KMS-11 (cell line): ENCODE measurements at regions not wholly inside any gene's neighbourhood (a gene's known extent, or its start where the extent isn't known, plus 50 kb on each side); places are given as distances from the start of the nearest gene placed in this dataset.

Experiments used
- H2AFZ ChIP-seq: fragments of 200-600 bp; sonication (generic); 2 replicates; pipeline ENCODE4 v1.6.1; 2016; ENCODE audit warnings: antibody characterized with exemption, mixed run types, low read depth
- H3K27ac ChIP-seq: fragments of 200-600 bp; sonication (generic); 2 replicates; pipeline ENCODE4 v1.6.1; 2016; ENCODE audit warnings: mild to moderate bottlenecking, mixed run types
- H3K27me3 ChIP-seq: fragments of 200-600 bp; sonication (generic); 2 replicates; pipeline ENCODE4 v1.6.1; 2017; ENCODE audit warnings: mild to moderate bottlenecking, low read depth, mixed run types, moderate library complexity; ENCODE audit not compliant: insufficient read depth
- H3K36me3 ChIP-seq: fragments of 200-600 bp; sonication (generic); 2 replicates; pipeline ENCODE4 v1.6.1; 2017; ENCODE audit warnings: mild to moderate bottlenecking, mixed run types; ENCODE audit not compliant: insufficient read depth
- H3K4me1 ChIP-seq: fragments of 200-600 bp; sonication (generic); 2 replicates; pipeline ENCODE4 v1.6.1; 2016; ENCODE audit warnings: mild to moderate bottlenecking, low read depth, mixed run types; ENCODE audit not compliant: poor library complexity, severe bottlenecking
- H3K4me2 ChIP-seq: fragments of 200-600 bp; sonication (generic); 2 replicates; pipeline ENCODE4 v1.7.0; 2016; ENCODE audit warnings: mild to moderate bottlenecking, mixed run types
- H3K4me3 ChIP-seq: fragments of 200-600 bp; sonication (generic); IDR thresholded peaks from 2 replicates; pipeline ENCODE4 v1.6.1; 2017; ENCODE audit warnings: low read depth, low read length, mixed read lengths; ENCODE audit not compliant: insufficient read depth
- H3K79me2 ChIP-seq: fragments of 200-600 bp; sonication (generic); 2 replicates; pipeline ENCODE4 v1.6.1; 2016; ENCODE audit warnings: low read depth, mixed run types; ENCODE audit not compliant: insufficient read depth
- H3K9ac ChIP-seq: fragments of 200-600 bp; sonication (generic); 2 replicates; pipeline ENCODE4 v1.6.1; 2016; ENCODE audit warnings: mild to moderate bottlenecking, mixed run types
- H4K20me1 ChIP-seq: fragments of 200-600 bp; sonication (generic); 2 replicates; pipeline ENCODE4 v1.6.1; 2016; ENCODE audit warnings: mild to moderate bottlenecking, mixed run types; ENCODE audit not compliant: insufficient read depth
- TF ChIP-seq, protein P1 (sequence below): fragments of 200-600 bp; sonication (generic); conservative IDR thresholded peaks from 2 replicates; pipeline ENCODE4 v1.6.1; 2017; ENCODE audit warnings: low read depth, mild to moderate bottlenecking, antibody characterized with exemption, low read length, moderate library complexity, mixed read lengths

- Histone ChIP-seq H4K20me1 (no peaks in the 10 kb centered on the region), H3K4me1 (no peaks in the 10 kb centered on the region), H3K4me2 (no peak overlapping the region), H3K9ac (no peak overlapping the region), H3K36me3 (no peaks in the 10 kb centered on the region), H2AFZ (no peak overlapping the region), H3K27ac (no peak overlapping the region), H3K79me2 (no peaks in the 10 kb centered on the region), H3K4me3 (no peak overlapping the region), H3K27me3 (no peaks in the 10 kb centered on the region; the same call in 1 of the 2 replicates)
- TF ChIP-seq, protein P1, sequence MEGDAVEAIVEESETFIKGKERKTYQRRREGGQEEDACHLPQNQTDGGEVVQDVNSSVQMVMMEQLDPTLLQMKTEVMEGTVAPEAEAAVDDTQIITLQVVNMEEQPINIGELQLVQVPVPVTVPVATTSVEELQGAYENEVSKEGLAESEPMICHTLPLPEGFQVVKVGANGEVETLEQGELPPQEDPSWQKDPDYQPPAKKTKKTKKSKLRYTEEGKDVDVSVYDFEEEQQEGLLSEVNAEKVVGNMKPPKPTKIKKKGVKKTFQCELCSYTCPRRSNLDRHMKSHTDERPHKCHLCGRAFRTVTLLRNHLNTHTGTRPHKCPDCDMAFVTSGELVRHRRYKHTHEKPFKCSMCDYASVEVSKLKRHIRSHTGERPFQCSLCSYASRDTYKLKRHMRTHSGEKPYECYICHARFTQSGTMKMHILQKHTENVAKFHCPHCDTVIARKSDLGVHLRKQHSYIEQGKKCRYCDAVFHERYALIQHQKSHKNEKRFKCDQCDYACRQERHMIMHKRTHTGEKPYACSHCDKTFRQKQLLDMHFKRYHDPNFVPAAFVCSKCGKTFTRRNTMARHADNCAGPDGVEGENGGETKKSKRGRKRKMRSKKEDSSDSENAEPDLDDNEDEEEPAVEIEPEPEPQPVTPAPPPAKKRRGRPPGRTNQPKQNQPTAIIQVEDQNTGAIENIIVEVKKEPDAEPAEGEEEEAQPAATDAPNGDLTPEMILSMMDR: no peak
Measured at GRCh38 chrX:124938715-124939114, 381.0 kb upstream of the TEX13C start.

GRCh38 chrX:124940531-124940930, 379.1 kb upstream of the TEX13C start:
- Histone ChIP-seq H3K27me3 (no peaks in the 10 kb centered on the region; the same call in 1 of the 2 replicates), H3K27ac (no peak overlapping the region), H4K20me1 (no peaks in the 10 kb centered on the region), H3K36me3 (no peaks in the 10 kb centered on the region), H3K4me2 (no peak overlapping the region), H3K4me3 (no peak overlapping the region), H3K4me1 (no peaks in the 10 kb centered on the region), H2AFZ (no peak overlapping the region), H3K9ac (no peak overlapping the region), H3K79me2 (no peaks in the 10 kb centered on the region)
- TF ChIP-seq, protein P1: no peak

- Histone ChIP-seq H3K27ac (no peak overlapping the region), H3K9ac (no peak overlapping the region), H3K27me3 (no peaks in the 10 kb centered on the region), H3K4me3 (no peak overlapping the region), H4K20me1 (no peaks in the 10 kb centered on the region), H2AFZ (no peak overlapping the region), H3K4me1 (no peaks in the 10 kb centered on the region), H3K79me2 (no peaks in the 10 kb centered on the region), H3K36me3 (no peaks in the 10 kb centered on the region), H3K4me2 (no peak overlapping the region)
- TF ChIP-seq, protein P1: no peak
Measured at GRCh38 chrX:124954402-124954801, 365.3 kb upstream of the TEX13C start.

GRCh38 chrX:124960454-124960853, 359.2 kb upstream of the TEX13C start:
- H3K79me2 ChIP-seq: no peaks in the 10 kb centered on the region
- H3K4me3 ChIP-seq: no peak overlapping the region
- H2AFZ ChIP-seq: no peak overlapping the region
- TF ChIP-seq, protein P1: no peak
- no peaks in the 10 kb centered on the region for H3K27me3 ChIP-seq
- H3K27ac ChIP-seq: no peak overlapping the region
- no peaks in the 10 kb centered on the region for H4K20me1 ChIP-seq
- H3K4me1 ChIP-seq: no peaks in the 10 kb centered on the region
- H3K4me2 ChIP-seq: no peak overlapping the region
- no peak overlapping the region for H3K9ac ChIP-seq
- no peaks in the 10 kb centered on the region for H3K36me3 ChIP-seq
